IPS-18c (cell line): ENCODE measurements at regions not wholly inside any gene's neighbourhood (a gene's known extent, or its start where the extent isn't known, plus 50 kb on each side); places are given as distances from the start of the nearest gene placed in this dataset.

Source experiments
- H3K4me3 ChIP-seq: 2 replicates; pipeline ENCODE4 v1.7.0; 2013; ENCODE audit warnings: low read depth, mild to moderate bottlenecking, low read length, moderate library complexity; ENCODE audit not compliant: insufficient read depth
- H3K9me3 ChIP-seq: one replicate; pipeline ENCODE4 v1.6.1; 2013; ENCODE audit warnings: mild to moderate bottlenecking, low read length, moderate library complexity; ENCODE audit not compliant: control insufficient read depth, insufficient read depth

DNA sequence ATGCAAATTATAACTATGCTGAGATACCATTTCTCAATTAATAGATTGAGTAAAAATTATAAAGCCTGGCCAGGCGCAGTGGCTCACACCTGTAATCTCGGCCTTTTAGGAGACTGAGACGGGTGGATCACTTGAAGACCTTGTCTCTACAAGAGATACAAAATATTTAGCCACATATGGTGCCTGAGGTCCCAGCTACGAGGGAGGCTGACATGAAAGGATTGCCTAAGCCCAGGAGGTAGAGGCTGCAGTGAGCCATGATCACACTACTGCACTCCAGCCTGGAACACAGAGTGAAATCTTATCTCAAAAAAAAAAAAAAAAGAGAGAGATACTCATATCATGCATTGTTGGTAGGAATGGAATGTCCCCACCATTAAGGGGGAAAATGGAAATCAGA, 142.4 kb downstream of the RCN1 start:
- H3K4me3 ChIP-seq = no peak overlapping the region
- H3K9me3 ChIP-seq = no peaks in the 10 kb centered on the region

DNA sequence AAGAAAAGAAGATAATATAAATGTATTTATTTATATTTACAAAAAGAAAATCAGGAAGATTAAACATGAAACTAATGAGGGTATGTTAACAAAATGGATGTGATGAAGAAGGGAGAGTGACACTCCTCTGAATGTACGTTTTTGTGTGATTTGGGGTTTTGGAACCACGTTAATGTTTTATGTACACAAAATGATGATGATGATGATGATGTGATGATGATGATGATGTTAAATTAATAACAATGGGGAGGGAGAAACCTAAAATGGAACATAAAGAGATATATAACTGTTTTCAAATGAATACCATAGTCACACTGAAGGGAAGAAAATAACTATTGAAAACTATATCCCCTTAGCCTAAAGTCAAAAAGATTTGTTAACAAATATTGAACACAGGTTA, 143.1 kb downstream of the RCN1 start:
- Histone ChIP-seq H3K4me3 (no peak overlapping the region), H3K9me3 (no peaks in the 10 kb centered on the region)

DNA sequence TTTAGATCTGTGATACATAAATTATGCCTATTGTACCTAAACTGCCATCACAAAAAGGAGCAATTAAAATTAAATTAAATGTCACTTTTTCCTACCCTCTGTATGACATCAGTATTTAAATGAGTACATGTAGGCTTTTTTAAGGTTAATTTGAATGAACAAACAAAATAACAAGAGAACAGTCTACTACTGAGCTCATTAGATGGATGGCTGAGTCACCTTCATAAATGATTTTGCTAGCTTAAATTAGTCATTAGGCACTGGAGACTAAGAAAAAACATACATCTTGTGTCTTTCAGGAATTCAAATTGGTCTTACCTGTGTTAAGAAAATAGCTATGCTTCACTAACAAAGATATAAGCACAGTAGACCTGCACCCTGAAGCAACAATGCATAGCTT, 153.6 kb downstream of the RCN1 start:
- Histone ChIP-seq H3K4me3 (no peak overlapping the region), H3K9me3 (no peaks in the 10 kb centered on the region)

DNA sequence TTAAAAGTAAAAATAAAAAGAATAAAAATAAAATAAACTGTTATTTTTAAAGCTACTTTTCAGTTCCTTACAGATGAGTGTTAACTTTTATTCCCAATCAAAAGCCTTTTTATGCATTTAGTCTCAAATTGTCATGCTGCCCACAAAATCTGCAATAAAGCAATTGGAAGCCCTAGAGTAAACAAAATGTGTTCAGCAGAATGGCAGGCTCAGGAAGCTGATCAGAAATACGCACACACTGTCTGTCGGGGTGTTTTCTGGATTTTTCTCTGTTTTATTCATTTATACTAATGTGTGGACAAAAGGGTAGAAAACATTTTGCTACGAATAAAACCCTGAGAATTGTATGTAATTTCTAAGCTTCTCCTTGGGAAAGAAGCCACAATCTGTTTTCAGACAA, 162.8 kb downstream of the RCN1 start:
- Histone ChIP-seq H3K9me3 (no peaks in the 10 kb centered on the region), H3K4me3 (no peak overlapping the region)

DNA sequence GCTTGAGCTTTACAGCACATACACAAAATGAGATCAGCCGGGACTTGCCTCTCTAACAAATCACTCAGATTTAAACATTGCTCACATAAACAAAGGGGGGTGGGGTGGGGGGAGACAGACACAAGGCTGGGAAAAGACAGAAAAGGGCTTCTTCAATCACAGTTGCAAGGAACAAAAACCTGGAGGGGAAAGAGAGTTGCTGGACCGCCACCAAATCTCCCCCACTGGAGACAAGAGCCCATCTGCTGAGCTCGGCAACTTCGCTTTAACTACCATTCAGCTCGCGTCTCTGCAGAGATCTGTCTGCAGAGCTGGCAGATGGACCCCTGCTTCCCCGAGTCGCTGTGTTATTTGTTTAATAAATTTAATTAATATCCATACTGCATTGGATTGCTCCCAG, 165.0 kb downstream of the RCN1 start:
- Histone ChIP-seq H3K4me3 (no peak overlapping the region), H3K9me3 (no peaks in the 10 kb centered on the region)

DNA sequence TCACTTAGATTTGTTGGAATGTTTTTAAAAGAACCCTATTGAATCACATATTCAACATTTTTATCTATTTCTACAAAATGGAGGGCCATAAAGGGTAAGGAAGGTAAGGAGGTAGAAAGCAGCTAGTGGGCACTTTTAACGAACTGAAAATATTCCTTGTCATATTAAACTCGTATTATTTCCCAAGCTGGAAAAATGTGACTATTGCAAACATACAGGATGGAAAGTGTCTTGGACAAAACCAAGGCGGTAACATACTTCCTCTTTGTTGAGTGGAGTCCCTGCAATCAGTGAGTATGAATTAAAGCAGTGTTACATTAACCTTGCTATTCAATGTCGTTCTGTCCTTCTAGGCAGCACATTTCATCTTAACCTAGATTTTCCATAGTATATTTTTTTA, 165.6 kb downstream of the RCN1 start:
- Histone ChIP-seq H3K9me3 (no peaks in the 10 kb centered on the region), H3K4me3 (no peak overlapping the region)

DNA sequence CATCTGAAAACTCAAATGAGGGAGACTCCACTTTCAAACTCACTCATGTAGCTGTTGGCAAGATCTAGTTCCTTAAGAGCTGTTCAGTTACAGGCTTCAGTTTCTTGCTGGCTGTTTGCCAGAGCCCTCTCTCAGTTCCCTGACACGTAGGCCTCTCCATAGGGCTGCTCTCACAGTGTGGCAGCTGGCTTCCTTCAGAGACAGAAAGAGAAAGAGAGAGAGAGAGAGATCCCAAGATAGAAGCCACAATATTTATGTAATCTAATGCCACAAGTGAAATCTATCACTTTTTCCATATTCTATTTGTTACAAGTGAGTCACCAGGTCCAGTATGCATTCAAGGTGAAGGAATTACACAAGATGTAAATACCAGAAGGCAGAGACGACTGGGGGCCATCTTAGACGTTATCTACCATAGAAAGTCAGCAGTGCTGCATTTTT, 168.8 kb downstream of the RCN1 start:
- no peak overlapping the region for H3K4me3 ChIP-seq

DNA sequence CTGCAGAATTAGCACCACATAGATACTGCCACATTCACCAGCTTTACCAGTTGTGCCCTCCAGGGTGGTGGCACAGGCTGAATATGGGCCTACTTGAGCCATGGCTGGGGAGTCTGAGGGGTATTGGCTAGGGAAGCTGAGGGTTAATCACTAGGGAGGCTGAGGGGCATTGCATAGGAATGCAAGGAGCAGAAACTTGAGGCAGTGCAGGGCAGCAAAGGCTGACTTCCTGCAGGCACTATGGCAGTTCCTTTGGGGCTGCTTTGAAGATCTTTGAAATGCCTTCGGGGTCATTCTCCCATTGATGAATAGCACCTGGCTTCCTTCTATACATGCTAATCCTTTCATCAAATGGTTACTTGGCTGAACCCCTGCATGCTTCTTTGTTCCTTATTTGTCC, 171.5 kb downstream of the RCN1 start:
- Histone ChIP-seq H3K9me3 (no peaks in the 10 kb centered on the region), H3K4me3 (no peak overlapping the region)

More for the DNA sequence above, 168.8 kb downstream of the RCN1 start:
- H3K9me3 ChIP-seq = no peaks in the 10 kb centered on the region

DNA sequence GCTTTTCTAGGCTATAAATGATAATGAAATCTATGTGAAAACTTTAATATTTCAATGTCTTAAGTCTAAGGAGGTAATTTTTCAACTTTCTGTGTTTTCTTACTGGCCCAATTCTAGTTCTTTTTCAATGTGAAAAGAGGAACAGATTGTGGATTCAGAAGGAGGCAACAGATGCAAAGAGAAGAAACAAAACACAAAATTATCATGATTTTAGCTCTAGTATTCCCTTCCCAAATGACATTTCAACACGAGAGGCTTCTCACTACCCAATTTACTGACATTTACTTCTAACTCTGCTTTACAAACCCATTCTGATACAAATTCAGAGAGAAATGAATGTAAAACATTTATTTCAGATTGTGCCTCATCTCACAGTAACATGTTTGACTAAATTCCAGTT, 169.4 kb downstream of the WT1 start:
- H3K9me3 ChIP-seq = no peaks in the 10 kb centered on the region
- H3K4me3 ChIP-seq = no peak overlapping the region

DNA sequence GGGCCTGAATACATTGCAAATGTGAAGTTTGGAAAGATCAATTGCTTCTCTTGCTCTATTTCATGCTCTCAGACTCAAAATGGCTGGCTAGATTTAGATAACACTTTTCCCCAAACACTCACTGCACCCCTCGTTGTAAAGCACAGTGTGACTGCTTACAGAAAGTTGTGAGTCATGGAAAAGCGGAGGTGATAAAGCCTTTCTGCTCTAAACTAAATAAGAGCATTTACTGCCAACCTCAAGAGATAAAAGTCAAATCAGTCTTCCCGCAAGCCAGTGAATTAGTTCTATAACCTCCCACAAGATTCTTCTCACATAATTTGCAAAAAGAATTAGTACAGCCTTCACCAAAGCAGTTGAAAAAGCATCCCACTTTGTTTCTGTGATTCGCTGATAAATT, 168.7 kb downstream of the WT1 start:
- no peak overlapping the region for H3K4me3 ChIP-seq
- H3K9me3 ChIP-seq = no peaks in the 10 kb centered on the region

DNA sequence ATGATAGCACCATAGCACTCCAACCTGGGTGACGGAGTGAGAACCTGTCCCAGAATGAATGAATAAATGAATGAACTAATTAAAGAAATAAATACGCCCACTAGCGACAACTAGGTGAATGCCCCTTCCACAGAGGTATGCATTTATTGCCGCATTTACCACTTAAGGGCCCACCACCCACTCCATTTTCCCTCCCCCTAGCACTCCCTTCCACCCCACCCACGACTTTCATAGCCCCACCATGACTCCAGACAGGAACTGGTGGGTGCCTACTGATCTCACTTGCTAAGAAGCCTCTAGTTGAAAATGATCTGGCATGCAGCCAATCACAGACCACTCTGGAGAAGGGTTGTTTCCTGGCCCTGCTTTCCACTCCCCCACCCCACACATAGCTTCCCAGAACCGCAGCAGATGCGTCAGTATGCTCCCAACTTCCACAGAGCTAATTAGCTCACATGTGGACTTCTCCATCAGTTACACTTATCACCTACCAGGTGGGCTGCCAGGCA, 167.6 kb downstream of the WT1 start:
- Histone ChIP-seq H3K4me3 (no peak overlapping the region), H3K9me3 (no peaks in the 10 kb centered on the region)

DNA sequence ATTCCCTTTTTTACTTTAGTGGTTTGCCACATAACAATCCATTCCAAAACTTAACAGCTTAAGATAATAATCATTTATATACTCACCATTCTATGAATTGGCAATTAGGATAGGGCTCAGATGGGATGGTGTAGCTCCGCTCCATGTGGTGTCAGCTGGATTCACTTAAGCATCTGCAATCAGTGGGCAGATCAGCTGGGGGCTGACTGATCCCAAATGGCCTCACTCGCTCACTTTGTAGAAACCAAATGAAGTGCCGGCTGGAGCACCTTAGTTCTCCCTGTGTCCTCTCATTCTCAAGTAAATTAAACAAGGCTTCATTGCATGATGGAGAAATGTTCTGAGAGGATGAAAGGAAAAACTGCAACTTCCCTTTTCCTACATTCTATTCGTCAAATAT, 161.4 kb downstream of the WT1 start:
- Histone ChIP-seq H3K9me3 (no peaks in the 10 kb centered on the region), H3K4me3 (no peak overlapping the region)

DNA sequence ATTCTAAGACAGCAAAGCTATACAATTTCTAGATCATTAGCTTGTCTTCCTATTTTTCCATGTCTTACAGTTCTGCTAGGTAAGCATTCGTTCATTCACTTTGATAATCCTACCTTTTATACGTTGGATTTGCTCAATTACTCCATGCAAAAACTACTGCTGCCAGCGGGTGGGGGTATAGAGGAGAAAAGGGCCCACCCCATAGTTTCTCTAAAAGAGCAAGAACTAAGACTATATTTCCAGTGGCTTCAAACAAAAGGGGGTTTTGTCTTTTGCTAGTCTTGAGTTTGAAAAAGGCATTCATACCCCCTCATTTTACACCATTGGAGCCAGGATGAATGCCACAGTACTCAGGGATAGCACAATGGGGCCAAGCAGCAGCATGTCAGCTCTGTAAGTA, 155.7 kb downstream of the WT1 start:
- H3K9me3 ChIP-seq = no peaks in the 10 kb centered on the region
- no peak overlapping the region for H3K4me3 ChIP-seq

DNA sequence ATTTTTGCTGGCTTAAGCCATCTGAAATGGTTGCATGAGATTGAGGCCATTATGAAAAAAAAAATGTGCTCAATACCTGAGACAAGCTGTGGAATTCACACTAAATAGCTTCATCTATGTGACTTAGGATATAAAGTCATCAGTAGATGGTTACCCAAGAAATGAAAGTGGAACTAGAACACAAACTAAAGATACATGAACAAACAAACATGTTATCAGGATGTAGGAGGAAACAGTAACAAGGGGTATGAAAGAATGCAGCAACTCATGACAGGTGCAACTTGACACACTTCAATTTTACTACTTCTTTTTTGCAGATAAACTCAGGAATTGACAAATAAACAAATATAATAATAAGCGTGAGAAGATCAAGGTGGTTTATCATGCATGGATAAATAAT, 155.0 kb downstream of the WT1 start:
- H3K9me3 ChIP-seq = no peaks in the 10 kb centered on the region
- H3K4me3 ChIP-seq = no peak overlapping the region

DNA sequence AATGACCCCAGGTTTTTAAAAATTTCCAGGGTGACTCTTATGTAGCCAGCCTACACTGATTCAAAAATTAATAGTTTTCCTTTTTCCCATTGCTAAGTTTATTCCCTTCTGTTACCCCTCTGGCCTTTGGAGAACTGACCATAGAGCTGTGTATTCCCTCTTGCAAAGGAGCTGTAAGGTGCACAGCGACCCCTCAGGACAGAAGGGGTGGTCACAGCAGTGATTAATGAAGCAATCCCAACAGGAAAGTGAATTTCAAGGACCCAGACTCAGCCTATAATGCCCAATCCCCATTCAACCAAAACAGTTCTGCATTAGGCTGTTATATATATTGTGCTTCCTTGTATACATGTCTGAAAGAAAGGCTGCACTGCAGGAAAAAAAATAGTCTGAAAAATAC, 147.1 kb downstream of the WT1 start:
- H3K4me3 ChIP-seq = no peak overlapping the region

DNA sequence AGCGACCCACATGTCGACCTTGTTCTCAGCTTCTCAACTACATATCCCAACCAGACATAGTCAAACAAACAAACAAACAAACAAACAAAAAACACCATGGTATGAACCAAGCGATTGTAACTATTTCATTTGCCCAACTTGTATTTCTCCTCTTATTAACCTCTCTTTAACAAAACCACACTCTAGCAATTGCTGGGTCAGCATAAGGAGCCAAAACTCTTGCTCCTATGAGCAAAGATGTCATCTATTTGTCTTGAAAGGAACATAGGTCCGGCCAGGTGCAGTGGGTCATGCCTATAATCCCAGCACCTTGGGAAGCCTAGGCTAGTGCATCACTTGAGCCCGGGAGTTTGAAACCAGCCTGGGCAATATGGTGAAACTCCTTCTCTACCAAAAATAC, 145.6 kb downstream of the WT1 start:
- H3K4me3 ChIP-seq = no peak overlapping the region
- H3K9me3 ChIP-seq = no peaks in the 10 kb centered on the region

More for the DNA sequence above, 147.1 kb downstream of the WT1 start:
- no peaks in the 10 kb centered on the region for H3K9me3 ChIP-seq

DNA sequence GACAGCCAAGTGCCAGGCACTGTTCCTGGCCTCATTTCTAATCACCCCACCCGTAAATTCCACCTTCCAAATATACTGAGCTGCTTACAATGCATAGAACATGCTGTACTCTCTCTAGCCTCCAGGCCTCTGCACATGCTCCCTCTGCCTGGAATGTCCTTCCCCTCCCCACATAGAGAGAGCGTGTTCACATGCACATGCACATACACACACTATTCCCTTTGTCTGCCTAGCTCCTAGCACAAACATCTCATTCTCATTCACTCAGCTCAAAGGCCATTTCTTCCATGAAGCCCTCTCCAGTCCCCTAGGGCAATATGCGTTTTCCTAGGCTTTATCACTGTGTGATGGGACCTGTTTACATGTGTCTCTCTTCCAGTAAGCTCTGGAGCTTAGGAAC, 144.6 kb downstream of the WT1 start:
- H3K9me3 ChIP-seq = no peaks in the 10 kb centered on the region
- no peak overlapping the region for H3K4me3 ChIP-seq

DNA sequence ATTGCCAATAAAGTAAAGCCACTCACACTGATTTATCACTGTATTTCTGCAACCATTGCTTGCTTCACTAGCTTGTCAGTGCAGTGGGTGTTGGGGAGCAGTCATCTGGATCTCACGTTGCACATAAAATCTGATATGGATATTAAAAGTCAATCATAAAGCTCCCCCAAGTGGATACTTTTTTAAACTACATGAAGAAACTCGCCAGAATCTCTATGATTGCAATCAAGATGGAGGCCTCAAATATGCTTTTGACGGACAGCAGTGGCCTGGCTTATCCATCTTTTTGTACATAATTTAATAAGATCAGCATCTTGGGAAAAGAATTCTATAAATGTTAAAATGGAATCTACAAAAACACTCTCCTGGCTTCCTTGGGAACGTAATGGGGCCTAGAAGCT, 137.7 kb downstream of the WT1 start:
- H3K9me3 ChIP-seq = no peaks in the 10 kb centered on the region
- H3K4me3 ChIP-seq = no peak overlapping the region

DNA sequence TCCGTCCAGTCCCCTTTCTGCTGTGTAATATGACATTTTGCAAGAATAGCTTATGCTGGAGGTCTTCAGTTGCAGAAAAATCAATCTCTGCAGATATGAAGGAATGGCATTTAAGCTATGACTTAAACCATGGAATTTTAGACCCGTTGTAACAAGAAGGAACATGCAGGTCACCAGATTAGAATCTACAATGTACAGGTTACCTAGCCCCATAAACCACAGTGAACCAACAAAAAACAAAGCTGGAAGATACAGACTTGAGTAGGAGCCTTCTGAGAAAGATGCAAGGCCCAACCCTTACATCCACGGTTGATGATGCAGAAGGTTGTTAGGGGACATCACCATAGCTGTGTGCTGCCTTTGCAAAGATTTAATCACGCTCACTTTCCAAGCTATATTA, 132.5 kb downstream of the WT1 start:
- no peaks in the 10 kb centered on the region for H3K9me3 ChIP-seq
- H3K4me3 ChIP-seq = no peak overlapping the region

DNA sequence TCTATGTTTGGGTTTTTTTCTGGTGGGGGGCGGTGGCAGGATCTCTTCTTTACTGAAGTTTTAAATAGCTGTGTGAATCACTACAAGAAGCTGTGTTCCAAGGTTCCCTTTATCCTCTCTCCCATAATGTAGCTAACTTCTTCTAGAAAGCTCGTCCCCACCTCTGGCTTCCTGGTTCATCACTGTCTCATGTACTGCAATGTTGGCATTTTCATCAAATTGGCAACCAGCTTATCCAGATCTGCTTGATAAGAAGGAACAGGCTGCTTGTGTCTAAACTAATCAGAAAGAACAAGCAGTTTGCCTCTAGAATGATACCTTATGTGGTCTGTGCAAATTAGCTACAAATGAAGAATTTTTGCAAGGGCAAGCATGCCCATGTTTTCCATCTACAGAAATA, 130.8 kb downstream of the WT1 start:
- no peak overlapping the region for H3K4me3 ChIP-seq
- no peaks in the 10 kb centered on the region for H3K9me3 ChIP-seq
